HFFc6 (cell line): ENCODE measurements at regions not wholly inside any gene's neighbourhood (a gene's known extent, or its start where the extent isn't known, plus 50 kb on each side); places are given as distances from the start of the nearest gene placed in this dataset.

Experiments
- DNase-seq: peaks from one replicate; pipeline ENCODE4 v3.0.0-alpha.2; 2018
- H3K27ac Mint-ChIP-seq: 2 replicates; pipeline ENCODE4 v1.8.0; 2020; ENCODE audit warnings: mild to moderate bottlenecking, mixed read lengths
- H3K27me3 Mint-ChIP-seq: 2 replicates; pipeline ENCODE4 v1.8.0; 2021; ENCODE audit warnings: mild to moderate bottlenecking, moderate library complexity, mixed read lengths; ENCODE audit not compliant: insufficient read depth
- H3K36me3 Mint-ChIP-seq: 2 replicates; pipeline ENCODE4 v1.8.0; 2021; ENCODE audit warnings: low read depth, mixed read lengths
- H3K4me1 Mint-ChIP-seq: 2 replicates; pipeline ENCODE4 v1.8.0; 2020; ENCODE audit warnings: low read depth, mixed read lengths
- H3K4me3 Mint-ChIP-seq: 2 replicates; pipeline ENCODE4 v1.8.0; 2020; ENCODE audit warnings: mild to moderate bottlenecking, moderate library complexity, mixed read lengths
- H3K9me3 Mint-ChIP-seq: 2 replicates; pipeline ENCODE4 v1.8.0; 2020; ENCODE audit warnings: mild to moderate bottlenecking, mixed read lengths
- TF ChIP-seq, protein P1 (sequence below): fragments of 200-600 bp; sonication (generic); IDR thresholded peaks from 2 replicates; pipeline ENCODE4 v1.5.0; 2021; ENCODE audit warnings: antibody characterized with exemption, mild to moderate bottlenecking

- Mint-ChIP-seq H3K4me1 (no peaks in the 10 kb centered on the region), H3K27me3 (no peaks in the 10 kb centered on the region; the same call in 1 of the 2 replicates), H3K27ac (no peak overlapping the region), H3K9me3 (peaks cover 29% of the 10 kb centered on the region), H3K4me3 (no peak overlapping the region), H3K36me3 (no peaks in the 10 kb centered on the region)
- no peak for DNase-seq
- TF ChIP-seq, protein P1, sequence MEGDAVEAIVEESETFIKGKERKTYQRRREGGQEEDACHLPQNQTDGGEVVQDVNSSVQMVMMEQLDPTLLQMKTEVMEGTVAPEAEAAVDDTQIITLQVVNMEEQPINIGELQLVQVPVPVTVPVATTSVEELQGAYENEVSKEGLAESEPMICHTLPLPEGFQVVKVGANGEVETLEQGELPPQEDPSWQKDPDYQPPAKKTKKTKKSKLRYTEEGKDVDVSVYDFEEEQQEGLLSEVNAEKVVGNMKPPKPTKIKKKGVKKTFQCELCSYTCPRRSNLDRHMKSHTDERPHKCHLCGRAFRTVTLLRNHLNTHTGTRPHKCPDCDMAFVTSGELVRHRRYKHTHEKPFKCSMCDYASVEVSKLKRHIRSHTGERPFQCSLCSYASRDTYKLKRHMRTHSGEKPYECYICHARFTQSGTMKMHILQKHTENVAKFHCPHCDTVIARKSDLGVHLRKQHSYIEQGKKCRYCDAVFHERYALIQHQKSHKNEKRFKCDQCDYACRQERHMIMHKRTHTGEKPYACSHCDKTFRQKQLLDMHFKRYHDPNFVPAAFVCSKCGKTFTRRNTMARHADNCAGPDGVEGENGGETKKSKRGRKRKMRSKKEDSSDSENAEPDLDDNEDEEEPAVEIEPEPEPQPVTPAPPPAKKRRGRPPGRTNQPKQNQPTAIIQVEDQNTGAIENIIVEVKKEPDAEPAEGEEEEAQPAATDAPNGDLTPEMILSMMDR: no peak
Observed at GRCh38 chr5:87877495-87877894, 391.1 kb downstream of the TMEM161B start.

DNA sequence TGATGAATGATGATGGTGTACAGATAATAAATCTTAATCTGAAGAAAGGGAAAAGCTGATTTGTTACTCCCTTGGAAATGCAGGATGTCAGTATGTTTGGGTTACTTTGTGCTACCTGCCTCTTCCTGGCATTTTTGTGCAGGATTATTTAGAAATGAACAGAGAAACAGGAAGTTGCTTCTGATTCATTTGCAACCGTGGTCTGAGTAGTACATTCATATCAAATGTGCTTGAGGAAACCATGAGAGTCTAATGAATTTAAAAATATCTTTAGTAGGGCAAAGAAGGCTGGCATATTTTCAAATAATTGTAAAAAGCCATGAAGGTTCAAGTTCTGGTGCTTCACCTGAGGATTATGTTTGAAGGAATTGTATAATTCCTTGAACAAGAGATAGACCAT lies 391.6 kb downstream of the TMEM161B start:
- Mint-ChIP-seq H3K36me3 (no peaks in the 10 kb centered on the region), H3K9me3 (peaks cover 34% of the 10 kb centered on the region), H3K27me3 (no peaks in the 10 kb centered on the region; the same call in 1 of the 2 replicates), H3K27ac (no peak overlapping the region), H3K4me3 (no peak overlapping the region), H3K4me1 (no peaks in the 10 kb centered on the region)
- TF ChIP-seq, protein P1: no peak
- DNase-seq: no peak

GRCh38 chr5:87876616-87877015 lies 392.0 kb downstream of the TMEM161B start:
- H3K27ac Mint-ChIP-seq: no peak overlapping the region
- H3K27me3 Mint-ChIP-seq: no peaks in the 10 kb centered on the region; the same call in 1 of the 2 replicates
- H3K9me3 Mint-ChIP-seq: peaks cover 37% of the 10 kb centered on the region
- H3K4me1 Mint-ChIP-seq: no peaks in the 10 kb centered on the region
- TF ChIP-seq, protein P1: no peak
- H3K4me3 Mint-ChIP-seq: no peak overlapping the region
- H3K36me3 Mint-ChIP-seq: no peaks in the 10 kb centered on the region
- no peak for DNase-seq

DNA sequence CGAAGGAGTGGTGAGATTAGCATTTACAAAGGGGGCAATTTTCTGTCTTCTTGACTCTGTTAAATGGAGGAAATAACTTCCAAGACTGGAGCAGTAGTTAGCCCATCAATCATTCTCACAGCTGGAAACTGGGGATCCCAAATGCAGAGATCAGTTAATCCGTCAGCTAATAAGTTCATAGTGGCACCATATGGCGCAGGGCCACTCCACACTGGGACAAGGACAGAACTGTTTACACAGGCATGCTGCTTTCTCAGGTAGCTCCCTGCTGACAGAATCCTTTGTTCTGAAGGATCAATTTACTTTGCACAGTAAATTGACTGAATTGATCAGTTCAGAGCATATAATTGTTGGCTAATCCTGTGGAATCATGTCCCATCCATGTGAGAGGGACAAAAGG lies 395.7 kb downstream of the TMEM161B start:
- Mint-ChIP-seq H3K36me3 (no peaks in the 10 kb centered on the region), H3K4me3 (no peak overlapping the region), H3K27me3 (peaks cover 2% of the 10 kb centered on the region; the same call in 1 of the 2 replicates), H3K4me1 (no peaks in the 10 kb centered on the region), H3K9me3 (peaks cover 36% of the 10 kb centered on the region), H3K27ac (no peak overlapping the region)
- TF ChIP-seq, protein P1: no peak
- no peak for DNase-seq

GRCh38 chr5:87868792-87869191 lies 399.9 kb downstream of the TMEM161B start:
- no peaks in the 10 kb centered on the region for H3K36me3 Mint-ChIP-seq
- H3K4me3 Mint-ChIP-seq: no peak overlapping the region
- peaks cover 42% of the 10 kb centered on the region for H3K9me3 Mint-ChIP-seq
- TF ChIP-seq, protein P1: no peak
- no peak overlapping the region for H3K27ac Mint-ChIP-seq
- H3K27me3 Mint-ChIP-seq: peaks cover 2% of the 10 kb centered on the region; the same call in 1 of the 2 replicates
- DNase-seq: no peak
- H3K4me1 Mint-ChIP-seq: no peaks in the 10 kb centered on the region

GRCh38 chr5:87867281-87867680 lies 401.4 kb downstream of the TMEM161B start:
- H3K9me3 Mint-ChIP-seq: peaks cover 47% of the 10 kb centered on the region
- H3K4me1 Mint-ChIP-seq: no peaks in the 10 kb centered on the region
- H3K4me3 Mint-ChIP-seq: no peak overlapping the region
- peaks cover 2% of the 10 kb centered on the region; the same call in 1 of the 2 replicates for H3K27me3 Mint-ChIP-seq
- no peak overlapping the region for H3K27ac Mint-ChIP-seq
- TF ChIP-seq, protein P1: no peak
- no peaks in the 10 kb centered on the region; the same call in 1 of the 2 replicates for H3K36me3 Mint-ChIP-seq
- no peak for DNase-seq
